DMS79 treated with DMSO at 0.1 percent for 48 hours (cell line): ENCODE measurements at regions not wholly inside any gene's neighbourhood (a gene's known extent, or its start where the extent isn't known, plus 50 kb on each side); places are given as distances from the start of the nearest gene placed in this dataset.

Experiments used
- DNase-seq: peaks from one replicate; lab custom pipeline; 2025; lab: John Stamatoyannopoulos, UW

GRCh38 chr1:147463022-147463421 lies 78.3 kb upstream of the BCL9 start:
- DNase-seq = no peak

- no peak for DNase-seq
Observed at GRCh38 chr1:147466543-147466942, 74.8 kb upstream of the BCL9 start.

GRCh38 chr1:147470079-147470478 lies 71.2 kb upstream of the BCL9 start:
- DNase-seq = no peak

GRCh38 chr1:147472489-147472888 lies 68.8 kb upstream of the BCL9 start:
- no peak for DNase-seq

- no peak for DNase-seq
Observed at GRCh38 chr1:147472966-147473732, 68.2 kb upstream of the BCL9 start.

GRCh38 chr1:147473733-147474049 lies 67.6 kb upstream of the BCL9 start:
- no peak for DNase-seq

GRCh38 chr1:147475488-147475887 lies 65.8 kb upstream of the BCL9 start:
- no peak for DNase-seq

GRCh38 chr1:147478521-147478920 lies 62.8 kb upstream of the BCL9 start:
- no peak for DNase-seq

- DNase-seq = no peak
Observed at GRCh38 chr1:147479864-147480564, 61.3 kb upstream of the BCL9 start.

- DNase-seq = no peak
Observed at GRCh38 chr1:147480565-147480935, 60.8 kb upstream of the BCL9 start.

- DNase-seq = no peak
Observed at GRCh38 chr1:147486876-147487656, 54.2 kb upstream of the BCL9 start.

- DNase-seq = no peak
Observed at GRCh38 chr1:147491098-147491497, 50.2 kb upstream of the BCL9 start.
